ENCODE measurements at regions not wholly inside any gene's neighbourhood (a gene's known extent, or its start where the extent isn't known, plus 50 kb on each side); places are given as distances from the start of the nearest gene placed in this dataset.

DNA sequence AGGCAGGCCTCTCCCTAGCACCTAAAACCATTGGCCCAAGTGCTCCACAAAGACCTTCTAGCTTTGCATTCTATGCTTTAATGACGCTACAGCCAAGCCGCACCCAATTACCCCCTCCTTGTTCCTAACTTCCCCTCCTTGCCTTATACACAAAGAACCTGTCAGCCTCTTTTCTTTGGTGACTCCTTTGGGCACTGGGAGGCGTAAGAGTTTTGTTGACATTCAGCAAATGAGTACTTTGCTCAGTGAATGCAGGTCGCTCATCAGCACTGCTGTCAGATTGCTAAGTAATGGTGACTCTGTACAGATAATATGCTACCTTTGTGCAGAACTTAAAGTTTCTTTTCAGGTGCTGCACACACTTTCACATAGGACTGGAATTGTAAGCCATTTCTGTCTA lies 187.6 kb upstream of the FAM78B start:
- DNase-seq: no peak
- no peaks in the 10 kb centered on the region for H3K36me3 ChIP-seq
- TF ChIP-seq POLR2A (IDR thresholded peaks at IDR 0.05): no peak
- TF ChIP-seq, protein P1, sequence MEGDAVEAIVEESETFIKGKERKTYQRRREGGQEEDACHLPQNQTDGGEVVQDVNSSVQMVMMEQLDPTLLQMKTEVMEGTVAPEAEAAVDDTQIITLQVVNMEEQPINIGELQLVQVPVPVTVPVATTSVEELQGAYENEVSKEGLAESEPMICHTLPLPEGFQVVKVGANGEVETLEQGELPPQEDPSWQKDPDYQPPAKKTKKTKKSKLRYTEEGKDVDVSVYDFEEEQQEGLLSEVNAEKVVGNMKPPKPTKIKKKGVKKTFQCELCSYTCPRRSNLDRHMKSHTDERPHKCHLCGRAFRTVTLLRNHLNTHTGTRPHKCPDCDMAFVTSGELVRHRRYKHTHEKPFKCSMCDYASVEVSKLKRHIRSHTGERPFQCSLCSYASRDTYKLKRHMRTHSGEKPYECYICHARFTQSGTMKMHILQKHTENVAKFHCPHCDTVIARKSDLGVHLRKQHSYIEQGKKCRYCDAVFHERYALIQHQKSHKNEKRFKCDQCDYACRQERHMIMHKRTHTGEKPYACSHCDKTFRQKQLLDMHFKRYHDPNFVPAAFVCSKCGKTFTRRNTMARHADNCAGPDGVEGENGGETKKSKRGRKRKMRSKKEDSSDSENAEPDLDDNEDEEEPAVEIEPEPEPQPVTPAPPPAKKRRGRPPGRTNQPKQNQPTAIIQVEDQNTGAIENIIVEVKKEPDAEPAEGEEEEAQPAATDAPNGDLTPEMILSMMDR (IDR thresholded peaks at IDR 0.05): no peak
- no peak for TF ChIP-seq POLR2AphosphoS5 (IDR thresholded peaks at IDR 0.05)
- no peak for TF ChIP-seq EP300 (IDR thresholded peaks at IDR 0.05)
- H3K4me3 ChIP-seq: no peak overlapping the region
- no peak overlapping the region for H3K27ac ChIP-seq
- H3K9me3 ChIP-seq: no peaks in the 10 kb centered on the region
- no peaks in the 10 kb centered on the region for H3K27me3 ChIP-seq
- intact Hi-C loops (cut with DNase I): no loop called here
- WGBS, 2 donors: 24 to 53% methylated on average over 4 of the region's 4 CpGs
- no peaks in the 10 kb centered on the region for H3K4me1 ChIP-seq

DNA sequence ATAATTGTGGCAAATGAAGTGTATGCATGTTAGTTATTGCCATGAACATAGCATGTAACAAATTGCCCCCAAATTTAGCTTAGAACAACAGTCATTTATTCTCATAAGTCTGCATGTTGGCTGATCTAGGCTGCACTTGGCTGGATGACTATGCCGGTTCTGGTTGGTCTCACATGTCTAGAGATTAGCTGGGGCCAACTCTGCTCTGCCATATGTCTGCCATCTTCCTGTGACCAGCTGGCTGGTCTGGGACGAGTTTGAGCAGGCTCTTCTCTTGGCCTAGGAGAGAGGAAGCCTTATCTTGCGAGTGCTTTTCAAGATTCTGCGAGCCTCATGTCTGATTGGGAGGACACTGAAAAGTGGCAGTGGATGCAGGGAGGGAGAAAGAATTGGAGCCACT lies 198.3 kb upstream of the FAM78B start:
- TF ChIP-seq POLR2A (IDR thresholded peaks at IDR 0.05): no peak
- TF ChIP-seq POLR2AphosphoS5 (IDR thresholded peaks at IDR 0.05): no peak
- TF ChIP-seq, protein P1 (IDR thresholded peaks at IDR 0.05): no peak
- TF ChIP-seq EP300 (IDR thresholded peaks at IDR 0.05): no peak
- 86 to 89% methylated on average over 4 of the region's 4 CpGs for WGBS, 2 donors

DNA sequence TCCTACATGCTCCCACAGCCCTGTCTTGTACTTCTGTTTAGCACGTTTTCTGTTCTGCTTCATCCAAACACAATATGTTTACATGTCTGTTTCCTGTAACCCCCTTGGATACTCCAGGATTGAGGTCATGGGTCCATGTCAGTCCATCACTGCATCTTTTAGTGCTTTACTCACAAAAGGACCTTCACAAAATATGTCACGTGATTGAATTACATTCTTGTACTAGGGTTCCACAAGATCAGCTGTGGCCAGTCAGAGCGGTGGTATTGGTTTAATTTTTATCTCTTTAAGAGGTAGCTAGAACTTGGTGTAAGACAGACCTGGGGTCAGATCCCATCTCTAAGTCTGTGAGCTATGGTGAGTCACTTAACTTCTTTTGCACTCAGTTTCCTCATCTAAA lies 201.2 kb upstream of the FAM78B start:
- H3K27ac ChIP-seq: no peak overlapping the region
- no peaks in the 10 kb centered on the region for H3K4me1 ChIP-seq
- TF ChIP-seq POLR2AphosphoS5 (IDR thresholded peaks at IDR 0.05) (no peak), POLR2A (IDR thresholded peaks at IDR 0.05) (no peak), EP300 (IDR thresholded peaks at IDR 0.05) (no peak)
- TF ChIP-seq, protein P1 (IDR thresholded peaks at IDR 0.05): no peak
- H3K9me3 ChIP-seq: peaks cover 0 to 2% (median 0%) of the 10 kb centered on the region in 4 donors
- H3K27me3 ChIP-seq: no peaks in the 10 kb centered on the region
- H3K36me3 ChIP-seq: no peaks in the 10 kb centered on the region
- H3K4me3 ChIP-seq: no peak overlapping the region
- intact Hi-C loops (cut with DNase I): no loop called here
- WGBS, 2 donors: 54 to 56% methylated on average over 3 of the region's 3 CpGs
- no peak for DNase-seq

More for the DNA sequence above, 198.3 kb upstream of the FAM78B start:
- H3K27me3 ChIP-seq: no peaks in the 10 kb centered on the region
- H3K27ac ChIP-seq: no peak overlapping the region
- no peak overlapping the region for H3K4me3 ChIP-seq
- H3K4me1 ChIP-seq: no peaks in the 10 kb centered on the region
- intact Hi-C loops (cut with DNase I): no loop called here
- no peaks in the 10 kb centered on the region for H3K36me3 ChIP-seq
- H3K9me3 ChIP-seq: no peaks in the 10 kb centered on the region
- no peak for DNase-seq

DNA sequence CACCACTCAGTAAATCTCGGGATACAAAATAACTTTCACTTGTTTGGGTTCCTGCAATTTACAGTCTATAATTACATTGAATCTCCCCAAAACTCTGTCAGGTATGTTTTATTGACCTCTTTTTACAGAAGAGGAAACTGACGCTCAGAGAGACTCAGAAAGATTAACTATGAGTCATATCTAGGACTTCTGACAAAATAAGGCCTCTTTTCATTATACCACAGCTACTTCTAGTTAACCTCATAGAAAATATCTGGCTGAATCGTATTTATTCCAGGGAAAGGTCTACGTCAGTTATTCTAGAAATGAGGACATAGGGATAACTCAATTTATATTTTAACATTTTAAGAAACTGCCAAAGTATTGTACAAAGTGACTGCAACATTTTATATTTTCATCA lies 211.1 kb upstream of the FAM78B start:
- no peaks in the 10 kb centered on the region for H3K4me1 ChIP-seq
- no peaks in the 10 kb centered on the region for H3K36me3 ChIP-seq
- DNase-seq: no peak
- no peaks in the 10 kb centered on the region for H3K27me3 ChIP-seq
- intact Hi-C loops (cut with DNase I): no loop called here
- H3K9me3 ChIP-seq: no peaks in the 10 kb centered on the region
- no peak overlapping the region for H3K27ac ChIP-seq
- no peak overlapping the region for H3K4me3 ChIP-seq
- WGBS, 2 donors: 55 to 66% methylated on average over 4 of the region's 4 CpGs
- TF ChIP-seq EP300 (IDR thresholded peaks at IDR 0.05): no peak
- TF ChIP-seq, protein P1 (IDR thresholded peaks at IDR 0.05): no peak
- TF ChIP-seq POLR2A (IDR thresholded peaks at IDR 0.05): no peak
- no peak for TF ChIP-seq POLR2AphosphoS5 (IDR thresholded peaks at IDR 0.05)

DNA sequence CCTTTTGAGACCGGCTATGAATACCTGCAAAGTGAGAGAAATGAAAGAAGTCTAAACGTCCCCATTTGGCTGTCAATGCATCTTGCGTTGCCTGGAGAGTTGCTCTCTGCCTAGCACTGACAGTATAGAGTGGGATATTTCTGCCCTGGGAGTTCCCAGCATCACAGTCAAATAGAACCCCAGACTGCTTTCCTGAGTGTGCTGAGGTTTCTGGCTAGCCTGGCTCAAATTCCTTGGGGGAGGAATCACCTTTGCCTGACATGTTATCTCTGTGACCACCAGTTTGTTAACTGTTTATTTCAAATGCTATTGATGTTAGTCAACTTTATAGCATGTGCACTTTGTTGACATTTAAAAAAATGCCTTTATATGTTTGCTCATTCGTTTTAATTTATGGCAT lies 212.0 kb upstream of the FAM78B start:
- Histone ChIP-seq H3K9me3 (no peaks in the 10 kb centered on the region), H3K36me3 (no peaks in the 10 kb centered on the region), H3K27ac (no peak overlapping the region), H3K4me1 (no peaks in the 10 kb centered on the region), H3K4me3 (no peak overlapping the region), H3K27me3 (no peaks in the 10 kb centered on the region)
- intact Hi-C loops (cut with DNase I): no loop called here
- 43 to 64% methylated on average over 4 of the region's 4 CpGs for WGBS, 2 donors
- TF ChIP-seq POLR2A (IDR thresholded peaks at IDR 0.05) (no peak), EP300 (IDR thresholded peaks at IDR 0.05) (no peak), POLR2AphosphoS5 (IDR thresholded peaks at IDR 0.05) (no peak)
- TF ChIP-seq, protein P1 (IDR thresholded peaks at IDR 0.05): no peak
- no peak for DNase-seq
